T-helper 17 cell (primary cell): ENCODE measurements at regions not wholly inside any gene's neighbourhood (a gene's known extent, or its start where the extent isn't known, plus 50 kb on each side); places are given as distances from the start of the nearest gene placed in this dataset.
"Not testable (repeated sequence)": the region's sequence is repeated elsewhere in the genome, so short reads cannot be mapped to it uniquely, and the experiment has no call there.

Experiments used
- ATAC-seq: fragments of 150-1000 bp; cut with Tn5 transposase; 2 replicates; pipeline ENCODE4 v1.10.0; 2021; ENCODE audit warnings: mild to moderate bottlenecking, moderate library complexity
- DNase-seq, 3 donors: peaks; one replicate each; pipeline versions ENCODE4 v3.0.0 to v3.0.0-alpha.2; 2020 to 2021
- H3K9me3 ChIP-seq: one replicate; pipeline ENCODE4 v1.7.0; 2013; ENCODE audit warnings: low read length, mild to moderate bottlenecking; ENCODE audit not compliant: control insufficient read depth, poor library complexity, severe bottlenecking
- H3K27ac Mint-ChIP-seq: one replicate; pipeline ENCODE4 v1.8.0; 2022; ENCODE audit warnings: mild to moderate bottlenecking, moderate library complexity, mixed read lengths
- H3K27me3 Mint-ChIP-seq: one replicate; pipeline ENCODE4 v1.8.0; 2022; ENCODE audit warnings: mixed read lengths
- H3K36me3 Mint-ChIP-seq: one replicate; pipeline ENCODE4 v1.8.0; 2022; ENCODE audit warnings: low read depth, mixed read lengths
- H3K4me1 Mint-ChIP-seq: one replicate; pipeline ENCODE4 v1.8.0; 2022; ENCODE audit warnings: mild to moderate bottlenecking, mixed read lengths
- H3K4me3 Mint-ChIP-seq: one replicate; pipeline ENCODE4 v1.8.0; 2022; ENCODE audit warnings: mild to moderate bottlenecking, moderate library complexity, mixed read lengths

DNA sequence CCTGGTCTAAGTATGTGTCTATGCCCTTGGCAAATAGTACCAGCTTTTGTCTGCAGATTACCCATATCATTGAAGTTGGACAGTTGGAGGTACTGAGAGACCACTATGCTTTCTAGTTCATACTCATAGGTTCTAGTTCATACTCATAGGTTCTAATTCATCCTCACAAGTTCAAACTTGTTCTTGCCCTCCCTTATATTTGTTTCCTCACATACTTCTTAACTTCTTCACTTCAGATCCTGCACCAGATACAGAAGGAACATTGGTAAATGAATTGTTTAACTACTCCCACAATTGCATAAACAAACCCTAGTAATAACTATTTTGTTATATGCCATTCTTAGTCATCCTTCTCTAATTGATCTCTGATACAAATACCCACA, 172.2 kb downstream of the SLITRK1 start:
- no peak for DNase-seq
- Mint-ChIP-seq H3K27me3 (no peaks in the 10 kb centered on the region), H3K4me3 (no peak overlapping the region), H3K36me3 (no peaks in the 10 kb centered on the region), H3K4me1 (no peaks in the 10 kb centered on the region), H3K27ac (no peak overlapping the region)
- no peaks in the 10 kb centered on the region for H3K9me3 ChIP-seq
- no peak for ATAC-seq

DNA sequence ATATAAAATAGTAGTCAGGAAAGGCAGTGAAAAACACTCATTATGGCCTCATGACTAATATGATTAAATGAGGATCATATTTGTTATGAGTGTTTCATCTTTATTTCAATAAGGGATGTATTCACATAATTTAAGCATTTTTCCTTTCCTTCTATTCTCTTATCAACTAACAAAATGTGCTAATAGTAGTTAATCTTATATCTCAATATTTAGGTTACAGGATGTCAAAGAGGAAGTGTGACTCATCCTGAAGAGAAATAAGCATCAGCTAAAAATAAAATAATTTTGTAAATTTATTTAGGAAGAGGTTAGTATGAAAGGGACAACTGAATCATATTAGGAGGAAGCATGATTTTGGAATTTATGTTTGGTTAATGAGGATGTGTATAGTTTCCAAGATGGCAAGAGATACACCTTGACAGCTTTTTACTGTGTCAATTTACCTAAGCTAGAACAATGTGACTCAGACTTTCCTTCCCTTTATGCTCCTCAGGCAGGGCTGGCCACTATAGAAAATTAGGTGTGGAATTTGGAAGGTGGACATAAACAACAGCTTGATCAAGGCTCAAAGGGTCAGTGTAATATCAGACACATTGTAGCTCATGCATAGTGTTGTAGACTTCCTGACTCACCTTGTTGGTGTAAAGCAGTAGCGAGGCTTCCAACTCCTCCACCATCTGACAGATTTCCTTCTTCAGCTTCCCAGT, 172.7 kb downstream of the SLITRK1 start:
- no peak for ATAC-seq
- H3K4me1 Mint-ChIP-seq = no peaks in the 10 kb centered on the region

DNA sequence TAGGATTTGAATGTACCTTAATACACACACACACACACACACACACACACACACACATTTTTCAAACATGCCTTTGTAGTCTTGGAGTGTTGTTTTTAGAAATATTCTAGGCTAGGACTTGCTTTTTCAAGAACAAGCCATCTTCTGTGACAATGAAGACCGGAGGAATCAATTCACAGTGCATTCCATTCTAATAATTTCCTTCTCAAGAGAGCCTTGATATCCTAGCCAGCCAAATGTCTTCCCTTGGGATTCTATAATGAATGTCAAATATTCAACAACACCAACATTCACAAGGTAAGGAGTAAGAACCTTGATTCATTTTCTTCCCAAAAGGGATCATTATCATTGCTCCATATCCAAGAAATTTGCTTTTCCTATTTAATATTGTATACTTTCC, 180.3 kb downstream of the SLITRK1 start:
- no peak for DNase-seq
- H3K4me3 Mint-ChIP-seq = no peak overlapping the region
- no peaks in the 10 kb centered on the region for H3K4me1 Mint-ChIP-seq
- no peak overlapping the region for H3K27ac Mint-ChIP-seq
- no peaks in the 10 kb centered on the region for H3K36me3 Mint-ChIP-seq
- no peak for ATAC-seq
- H3K27me3 Mint-ChIP-seq = no peaks in the 10 kb centered on the region
- no peaks in the 10 kb centered on the region for H3K9me3 ChIP-seq

More for the DNA sequence above, 172.7 kb downstream of the SLITRK1 start:
- DNase-seq = no peak
- no peak overlapping the region for H3K27ac Mint-ChIP-seq
- no peaks in the 10 kb centered on the region for H3K36me3 Mint-ChIP-seq
- H3K27me3 Mint-ChIP-seq = no peaks in the 10 kb centered on the region
- no peaks in the 10 kb centered on the region for H3K9me3 ChIP-seq
- no peak overlapping the region for H3K4me3 Mint-ChIP-seq

DNA sequence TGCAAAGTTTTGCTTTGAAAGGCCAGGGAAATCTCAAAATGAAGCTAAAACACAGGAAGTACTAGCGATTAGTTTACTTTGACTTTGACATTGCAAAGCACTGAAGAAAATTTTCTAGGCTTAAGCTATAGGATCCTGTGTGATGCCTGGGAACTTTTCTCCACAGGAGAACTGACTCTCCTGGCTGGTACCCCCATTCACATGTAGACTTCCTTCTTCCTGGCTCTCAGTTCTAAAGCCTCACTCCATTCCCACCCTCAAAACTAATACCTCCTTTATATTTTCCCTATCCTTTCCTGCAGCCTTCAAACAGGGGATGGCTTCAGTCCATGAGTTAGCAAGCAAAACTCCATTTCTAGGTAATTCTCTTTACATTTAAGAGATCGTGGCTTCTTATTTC, 189.5 kb downstream of the SLITRK1 start:
- no peak for DNase-seq
- H3K27ac Mint-ChIP-seq = no peak overlapping the region
- no peaks in the 10 kb centered on the region for H3K36me3 Mint-ChIP-seq
- no peak for ATAC-seq
- H3K27me3 Mint-ChIP-seq = no peaks in the 10 kb centered on the region
- H3K4me3 Mint-ChIP-seq = no peak overlapping the region
- no peaks in the 10 kb centered on the region for H3K4me1 Mint-ChIP-seq
- H3K9me3 ChIP-seq = no peaks in the 10 kb centered on the region

DNA sequence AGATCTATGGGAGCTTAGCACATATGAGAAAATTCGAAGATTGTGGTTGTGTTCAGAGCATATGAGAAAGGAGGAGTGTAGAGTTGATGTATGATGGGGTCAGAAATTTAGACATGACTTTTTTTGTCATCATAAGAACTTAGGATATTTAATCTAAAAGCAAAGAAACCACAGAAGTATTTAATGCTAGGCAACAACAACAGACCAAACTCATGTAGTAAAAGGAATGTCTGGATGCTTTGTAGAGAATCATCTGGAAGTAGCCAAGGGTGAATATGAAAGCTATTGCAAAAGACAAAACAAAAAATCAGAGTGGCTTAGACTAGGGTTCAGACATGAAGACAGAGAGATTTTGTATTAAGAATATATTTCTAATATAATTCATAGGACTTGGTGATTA, 190.3 kb downstream of the SLITRK1 start:
- H3K9me3 ChIP-seq = no peaks in the 10 kb centered on the region
- ATAC-seq (no peak), DNase-seq (no peak)
- H3K4me1 Mint-ChIP-seq = no peaks in the 10 kb centered on the region
- no peaks in the 10 kb centered on the region for H3K36me3 Mint-ChIP-seq
- no peak overlapping the region for H3K4me3 Mint-ChIP-seq
- no peak overlapping the region for H3K27ac Mint-ChIP-seq
- H3K27me3 Mint-ChIP-seq = no peaks in the 10 kb centered on the region

DNA sequence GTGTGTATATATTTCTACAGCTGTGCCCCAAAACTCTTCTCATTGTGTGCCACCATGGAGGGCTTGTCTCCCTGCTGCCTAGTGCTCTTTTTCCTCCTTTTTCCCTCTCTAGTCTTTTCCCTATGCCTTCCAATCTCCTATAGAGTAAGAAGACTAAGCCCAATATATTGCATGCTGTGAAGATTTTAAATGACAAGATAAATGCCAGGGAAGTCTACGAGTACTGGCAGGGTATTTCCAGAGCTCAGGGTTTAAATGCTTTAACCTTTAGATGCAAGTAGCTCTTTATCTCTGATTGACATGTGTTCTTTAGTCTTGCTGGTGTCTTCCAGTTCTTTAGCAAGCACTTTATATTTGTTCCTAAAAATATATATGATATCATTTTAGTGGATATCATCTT, 200.7 kb downstream of the SLITRK1 start:
- ATAC-seq (no peak), DNase-seq (no peak)
- H3K36me3 Mint-ChIP-seq = no peaks in the 10 kb centered on the region
- H3K27ac Mint-ChIP-seq = no peak overlapping the region
- H3K4me1 Mint-ChIP-seq = no peaks in the 10 kb centered on the region
- no peaks in the 10 kb centered on the region for H3K27me3 Mint-ChIP-seq
- no peaks in the 10 kb centered on the region for H3K9me3 ChIP-seq
- H3K4me3 Mint-ChIP-seq = no peak overlapping the region

DNA sequence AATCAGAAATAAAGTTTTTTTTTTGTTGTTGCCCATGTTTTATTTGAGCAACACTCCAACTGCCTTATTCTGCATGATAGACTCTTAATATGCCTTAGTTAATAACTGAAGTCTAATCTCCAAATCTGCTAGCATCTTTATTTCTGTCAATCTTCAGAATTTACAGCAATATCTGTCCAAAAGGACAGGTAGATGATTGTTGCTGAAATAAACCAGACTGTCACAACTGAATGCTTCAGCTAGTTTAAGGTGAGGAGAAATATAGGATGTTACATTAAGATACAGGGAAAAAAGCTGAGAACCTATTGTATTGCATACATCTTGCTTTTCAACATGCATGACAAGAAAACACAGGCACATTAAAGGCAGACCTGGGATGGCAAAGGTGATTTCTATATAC, 204.3 kb downstream of the SLITRK1 start:
- Mint-ChIP-seq H3K27me3 (no peaks in the 10 kb centered on the region), H3K36me3 (no peaks in the 10 kb centered on the region), H3K27ac (no peak overlapping the region), H3K4me3 (no peak overlapping the region), H3K4me1 (no peaks in the 10 kb centered on the region)
- DNase-seq (no peak), ATAC-seq (no peak)
- no peaks in the 10 kb centered on the region for H3K9me3 ChIP-seq

DNA sequence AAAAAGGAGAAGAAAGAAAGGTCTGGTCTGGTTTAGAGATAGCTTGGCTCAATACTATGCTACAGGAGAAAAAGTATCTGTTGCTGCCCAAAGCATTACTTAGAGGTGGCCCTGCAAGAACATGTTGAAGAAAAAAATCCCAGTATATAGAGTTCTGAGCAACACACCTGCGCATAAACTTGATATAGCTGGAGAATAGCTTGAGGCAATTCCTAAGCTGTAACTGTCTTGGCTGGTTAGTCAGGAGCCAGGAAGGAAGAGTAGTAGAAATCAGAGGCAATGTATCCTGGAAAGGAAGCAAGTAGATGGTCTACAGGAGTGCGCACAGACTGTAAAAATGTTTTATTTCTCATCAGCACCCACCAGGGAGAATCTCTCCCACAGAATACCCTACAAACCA, 209.7 kb downstream of the SLITRK1 start:
- no peak overlapping the region for H3K27ac Mint-ChIP-seq
- no peaks in the 10 kb centered on the region for H3K9me3 ChIP-seq
- no peaks in the 10 kb centered on the region for H3K27me3 Mint-ChIP-seq
- no peaks in the 10 kb centered on the region for H3K36me3 Mint-ChIP-seq
- no peak for DNase-seq
- no peak overlapping the region for H3K4me3 Mint-ChIP-seq
- no peaks in the 10 kb centered on the region for H3K4me1 Mint-ChIP-seq
- ATAC-seq = no peak

DNA sequence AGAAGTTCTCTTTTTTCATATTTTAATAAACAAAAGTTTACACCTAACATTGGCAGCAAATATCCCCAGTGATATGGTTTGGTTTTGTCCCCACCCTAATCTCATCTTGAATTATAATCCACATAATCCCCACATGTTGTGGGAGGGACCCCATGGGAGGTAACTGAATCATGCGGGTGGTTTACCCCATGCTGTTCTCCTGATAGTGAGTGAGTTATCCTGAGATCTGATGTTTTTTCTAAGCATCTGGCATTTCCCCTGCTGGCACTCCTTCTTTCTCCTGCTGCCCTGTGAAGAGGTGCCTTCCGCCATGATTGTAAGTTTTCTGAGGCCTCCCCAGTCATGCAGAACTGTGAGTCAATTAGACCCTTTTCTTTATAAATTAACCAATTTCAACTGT, 214.7 kb downstream of the SLITRK1 start:
- Mint-ChIP-seq H3K27ac (no peak overlapping the region), H3K4me1 (no peaks in the 10 kb centered on the region), H3K4me3 (no peak overlapping the region), H3K36me3 (no peaks in the 10 kb centered on the region), H3K27me3 (no peaks in the 10 kb centered on the region)
- no peak for DNase-seq
- no peak for ATAC-seq
- H3K9me3 ChIP-seq = no peaks in the 10 kb centered on the region

DNA sequence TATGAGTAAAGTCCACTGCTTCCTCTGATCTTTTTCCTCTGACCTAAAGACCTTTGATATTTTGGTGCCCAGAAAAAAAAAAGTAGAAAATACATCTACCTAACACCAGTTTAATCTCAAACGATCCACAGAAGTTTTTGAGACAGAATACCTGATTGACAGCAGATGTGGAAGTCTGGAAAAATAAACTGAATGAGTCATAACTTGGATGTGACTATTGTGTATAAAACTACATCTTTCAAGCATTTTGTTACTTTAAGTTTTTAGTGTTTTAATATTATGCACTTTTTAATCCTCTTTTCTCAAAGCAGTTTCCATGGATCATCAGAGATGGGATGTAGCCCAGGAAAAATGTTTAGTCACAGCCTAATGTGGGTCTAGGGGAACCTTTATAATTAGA, 216.1 kb downstream of the SLITRK1 start:
- H3K27ac Mint-ChIP-seq = no peak overlapping the region
- no peak overlapping the region for H3K4me3 Mint-ChIP-seq
- H3K9me3 ChIP-seq = no peaks in the 10 kb centered on the region
- no peaks in the 10 kb centered on the region for H3K27me3 Mint-ChIP-seq
- no peaks in the 10 kb centered on the region for H3K36me3 Mint-ChIP-seq
- ATAC-seq (no peak), DNase-seq (no peak)
- H3K4me1 Mint-ChIP-seq = no peaks in the 10 kb centered on the region

DNA sequence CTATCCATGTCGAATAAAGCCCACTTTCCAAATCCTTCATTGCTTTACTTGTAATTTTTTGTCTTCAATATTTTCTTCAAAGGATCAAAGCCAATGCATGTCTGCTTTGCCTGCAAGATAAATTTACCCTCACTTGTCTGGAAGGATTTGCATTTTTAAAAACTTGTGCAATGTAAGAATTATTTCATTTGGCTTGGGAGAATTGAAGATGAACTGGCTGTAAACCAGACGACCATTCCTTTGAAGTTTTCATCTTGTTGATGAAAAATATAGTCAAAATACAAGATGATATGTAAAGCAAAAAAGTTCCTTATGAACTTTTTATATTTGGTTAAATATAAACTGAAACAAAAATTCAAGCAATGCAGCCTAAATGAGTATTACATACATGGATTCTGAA, 225.0 kb downstream of the SLITRK1 start:
- ATAC-seq = no peak
- H3K4me1 Mint-ChIP-seq = no peaks in the 10 kb centered on the region
- no peaks in the 10 kb centered on the region for H3K27me3 Mint-ChIP-seq
- DNase-seq = no peak
- no peak overlapping the region for H3K27ac Mint-ChIP-seq
- H3K9me3 ChIP-seq = no peaks in the 10 kb centered on the region
- no peak overlapping the region for H3K4me3 Mint-ChIP-seq
- H3K36me3 Mint-ChIP-seq = no peaks in the 10 kb centered on the region

DNA sequence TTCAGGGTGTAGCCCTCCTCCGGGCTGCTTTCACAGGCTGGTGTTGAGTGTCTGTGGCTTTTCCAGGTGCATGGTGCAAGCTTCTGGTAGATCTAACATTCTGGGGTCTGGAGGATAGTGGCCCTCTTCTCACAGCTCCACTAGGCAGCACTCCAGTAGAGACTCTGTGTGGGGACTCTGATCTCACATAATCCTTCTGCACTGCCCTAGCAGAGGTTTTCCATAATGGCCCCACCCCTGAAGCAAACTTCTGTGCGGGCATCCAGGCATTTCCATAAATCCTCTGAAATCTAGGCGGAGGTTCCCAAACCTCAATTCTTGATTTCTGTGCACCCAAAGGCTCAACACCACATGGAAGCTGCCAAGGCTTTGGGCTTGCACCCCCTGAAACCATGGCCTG, 239.7 kb downstream of the SLITRK1 start:
- H3K4me1 Mint-ChIP-seq, DNase-seq, H3K27me3 Mint-ChIP-seq, H3K9me3 ChIP-seq, H3K27ac Mint-ChIP-seq, H3K36me3 Mint-ChIP-seq, ATAC-seq, H3K4me3 Mint-ChIP-seq: not testable (repeated sequence)

DNA sequence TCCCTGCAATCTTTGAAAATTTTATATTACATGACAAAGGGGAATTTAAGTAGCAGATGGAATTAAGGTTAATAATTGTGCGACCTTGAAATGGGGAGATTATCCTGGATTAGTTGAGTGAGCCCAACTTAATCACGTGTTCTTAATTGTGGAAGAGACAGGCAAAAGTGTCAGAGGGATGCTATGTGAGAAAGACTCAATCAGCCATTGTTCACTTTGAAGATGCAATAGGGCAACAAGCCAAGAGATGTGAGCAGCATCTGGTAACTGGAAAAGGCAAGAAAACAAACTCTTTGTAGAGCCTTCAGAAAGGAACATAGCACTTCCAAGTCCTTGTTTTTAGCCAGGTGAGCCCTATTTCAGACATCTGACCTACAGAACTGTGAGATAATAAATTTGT, 247.7 kb downstream of the SLITRK1 start:
- no peaks in the 10 kb centered on the region for H3K4me1 Mint-ChIP-seq
- no peaks in the 10 kb centered on the region for H3K36me3 Mint-ChIP-seq
- H3K4me3 Mint-ChIP-seq = no peak overlapping the region
- ATAC-seq (no peak), DNase-seq (no peak)
- H3K27me3 Mint-ChIP-seq = no peaks in the 10 kb centered on the region
- no peaks in the 10 kb centered on the region for H3K9me3 ChIP-seq
- H3K27ac Mint-ChIP-seq = no peak overlapping the region

DNA sequence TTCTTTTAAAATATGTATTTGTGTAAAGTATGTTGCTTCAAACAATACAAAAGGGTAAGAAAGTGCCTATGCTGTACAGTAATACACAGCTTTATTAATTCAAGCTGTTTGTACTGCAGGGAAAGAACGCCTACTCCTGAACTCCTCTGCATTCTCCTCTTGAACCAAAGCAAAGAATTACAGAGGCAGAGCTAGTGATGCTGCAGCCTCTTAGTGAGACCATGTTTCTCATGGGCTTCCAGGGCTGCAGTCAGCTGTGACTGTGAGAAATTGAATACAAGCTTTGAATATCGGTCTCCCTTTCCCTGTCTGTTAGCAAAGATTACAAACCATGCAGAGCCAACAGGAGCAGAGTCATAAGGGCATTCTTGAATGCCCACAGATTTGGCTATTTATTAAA, 248.5 kb downstream of the SLITRK1 start:
- no peak overlapping the region for H3K4me3 Mint-ChIP-seq
- no peak for ATAC-seq

More for the DNA sequence above, 248.5 kb downstream of the SLITRK1 start:
- DNase-seq = no peak
- no peaks in the 10 kb centered on the region for H3K4me1 Mint-ChIP-seq
- no peaks in the 10 kb centered on the region for H3K9me3 ChIP-seq
- H3K27me3 Mint-ChIP-seq = no peaks in the 10 kb centered on the region
- H3K36me3 Mint-ChIP-seq = no peaks in the 10 kb centered on the region
- no peak overlapping the region for H3K27ac Mint-ChIP-seq
